GM12878 (cell line): ENCODE measurements at regions not wholly inside any gene's neighbourhood (a gene's known extent, or its start where the extent isn't known, plus 50 kb on each side); places are given as distances from the start of the nearest gene placed in this dataset.
A peak's percentile ranks its signal among the peaks of the same experiment; 100 is the strongest.

Source experiments
- ATAC-seq: fragments of 200-7000 bp; cut with Tn5 transposase; 3 replicates; pipeline ENCODE4 v1.9.1; 2020; ENCODE audit warnings: mild to moderate bottlenecking, moderate library complexity
- BruUV-seq: library from RNA; stranded (reverse); fragments of 400-500 nt; replicated peaks from 2 replicates; lab custom pipeline; 2021; lab: Mats Ljungman, UMichigan
- CTCF ChIA-PET: fragments of 300-600 bp; sonication (Branson Sonifier 250); formaldehyde crosslinking; extraction: SDS; loops from one replicate; lab custom pipeline; 2021; ENCODE audit warnings: inconsistent platforms; lab: Yijun Ruan, JAX
- POLR2A ChIA-PET: fragments of 350-600 bp; formaldehyde crosslinking; extraction: SDS; loops from one replicate; lab custom pipeline; 2021; ENCODE audit warnings: inconsistent platforms; lab: Charles Lee
- RAD21 ChIA-PET: fragments of 300-600 bp; sonication (Branson Sonifier 250); formaldehyde crosslinking; loops from one replicate; lab custom pipeline; 2023; ENCODE audit warnings: antibody characterized with exemption; ENCODE audit not compliant: unreplicated experiment; lab: Charles Lee
- SMC1A ChIA-PET: fragments of 300-600 bp; sonication (Branson Sonifier 250); formaldehyde crosslinking; loops from one replicate; lab custom pipeline; 2023; ENCODE audit not compliant: unreplicated experiment, uncharacterized antibody; lab: Charles Lee
- DNase-seq: peaks from one replicate; pipeline ENCODE4 v3.0.0-alpha.2; 2011; ENCODE audit warnings: low read depth, low spot score
- FAIRE-seq: peaks from 3 replicates; lab custom pipeline; 2011; peaks lifted over from hg19 to GRCh38; lab: Jason Lieb, UNC
- H2AFZ ChIP-seq: 2 replicates; pipeline ENCODE4 v1.6.0; 2011; ENCODE audit warnings: low read depth, low read length, control low read depth; ENCODE audit not compliant: control insufficient read depth
- H3K27ac ChIP-seq: 2 replicates; pipeline ENCODE4 v1.5.1; 2011; ENCODE audit warnings: control low read depth; ENCODE audit not compliant: control insufficient read depth, insufficient read depth
- H3K27me3 ChIP-seq, 2 experiments: replicated peaks in 1 of 2; 2 replicates each; pipeline versions ENCODE4 v1.6.0 to v1.6.1; 2011; ENCODE audit warnings: low read length in 1 of 2; ENCODE audit not compliant: control insufficient read depth in 2 of 2, insufficient read depth in 2 of 2
- H3K36me3 ChIP-seq, 2 experiments: 2 replicates each; pipeline ENCODE4 v1.5.1; 2011; ENCODE audit warnings: low read length in 1 of 2; ENCODE audit not compliant: control insufficient read depth in 2 of 2, insufficient read depth in 2 of 2
- H3K4me1 ChIP-seq: 2 replicates; pipeline ENCODE4 v1.6.1; 2011; ENCODE audit warnings: mild to moderate bottlenecking, low read length, moderate library complexity, mixed read lengths; ENCODE audit not compliant: control insufficient read depth, insufficient read depth
- H3K4me2 ChIP-seq: 2 replicates; pipeline ENCODE4 v1.6.0; 2011; ENCODE audit warnings: control low read depth; ENCODE audit not compliant: control insufficient read depth, insufficient read depth
- H3K4me3 ChIP-seq: fragments of 200-600 bp; sonication (generic); 2 replicates; pipeline ENCODE4 v1.5.1; 2016
- H3K79me2 ChIP-seq: 2 replicates; pipeline ENCODE4 v1.6.0; 2011; ENCODE audit warnings: low read length; ENCODE audit not compliant: control insufficient read depth, insufficient read depth
- H3K9ac ChIP-seq: 2 replicates; pipeline ENCODE4 v1.8.0; 2011; ENCODE audit warnings: low read length, control low read depth, mixed read lengths; ENCODE audit not compliant: control insufficient read depth, insufficient read depth
- H3K9me3 ChIP-seq: replicated peaks from 3 replicates; pipeline ENCODE4 v1.5.1; 2011; ENCODE audit warnings: mild to moderate bottlenecking, low read length; ENCODE audit not compliant: control insufficient read depth, insufficient read depth
- H4K20me1 ChIP-seq: 2 replicates; pipeline ENCODE4 v1.6.0; 2011; ENCODE audit not compliant: control insufficient read depth, insufficient read depth
- MTA2 ChIP-seq: fragments of 450-650 bp; IDR thresholded peaks from 2 replicates; pipeline ENCODE4 v1.6.1; 2016; ENCODE audit warnings: low read depth, mild to moderate bottlenecking, moderate library complexity
- TCF3 ChIP-seq: IDR thresholded peaks from 2 replicates; pipeline ENCODE4 v1.6.1; 2012; ENCODE audit warnings: low read depth, mild to moderate bottlenecking, low read length, borderline replicate concordance; ENCODE audit not compliant: insufficient read depth
- WGBS: methylation state at CpG from one replicate; pipeline ENCODE4 v1.1.6; 2016; ENCODE audit warnings: low lambda C conversion rate; ENCODE audit not compliant: insufficient replicate concordance, insufficient coverage; ENCODE audit errors: missing lambda C conversion rate; 5-methylcytosine and 5-hydroxymethylcytosine counted together
- in situ Hi-C: fragments of 300-500 bp; cut with MboI; formaldehyde crosslinking; loops from 9 replicates; pipeline ENCODE4 v1.14.3; 2018; ENCODE audit warnings: mixed read lengths
- intact Hi-C: fragments of 100-400 bp; cut with micrococcal nuclease; formaldehyde crosslinking; loops from one replicate; pipeline ENCODE4 v1.14.2; 2022; ENCODE audit not compliant: unreplicated experiment

- no peaks in the 10 kb centered on the region for H4K20me1 ChIP-seq
- DNase-seq: peak; percentile 13
- in situ Hi-C loops (no loop called here), intact Hi-C loops (no loop called here)
- peak; percentile 74 for TF ChIP-seq MTA2
- TF ChIP-seq TCF3: no peak
- WGBS: 28% methylated on average over 4 of the region's 4 CpGs
- H3K9ac ChIP-seq: no peak overlapping the region
- BruUV-seq: no TSS peak
- no peak overlapping the region for H3K4me3 ChIP-seq
- ChIA-PET RAD21 (no interaction called here), CTCF (no interaction called here), SMC1A (interaction anchor here (0.8 kb wide), 1 partner anchor 10 kb away, joined by 3 read pairs; no protein-coding TSS in a partner anchor), POLR2A (no interaction called here)
- H3K9me3 ChIP-seq: no peaks in the 10 kb centered on the region
- no peaks in the 10 kb centered on the region for H3K27me3 ChIP-seq
- H3K79me2 ChIP-seq: no peaks in the 10 kb centered on the region
- ATAC-seq: peak; percentile 66
- no peak overlapping the region for H3K27ac ChIP-seq
- no peaks in the 10 kb centered on the region for H3K4me1 ChIP-seq
- H3K36me3 ChIP-seq: no peaks in the 10 kb centered on the region
- no peak for FAIRE-seq
- H3K4me2 ChIP-seq: no peak overlapping the region
- H2AFZ ChIP-seq: no peak overlapping the region
Measured at GRCh38 chrX:148448686-148449085, 51.7 kb upstream of the AFF2 start.
